ENCODE measurements at regions not wholly inside any gene's neighbourhood (a gene's known extent, or its start where the extent isn't known, plus 50 kb on each side); places are given as distances from the start of the nearest gene placed in this dataset.

DNA sequence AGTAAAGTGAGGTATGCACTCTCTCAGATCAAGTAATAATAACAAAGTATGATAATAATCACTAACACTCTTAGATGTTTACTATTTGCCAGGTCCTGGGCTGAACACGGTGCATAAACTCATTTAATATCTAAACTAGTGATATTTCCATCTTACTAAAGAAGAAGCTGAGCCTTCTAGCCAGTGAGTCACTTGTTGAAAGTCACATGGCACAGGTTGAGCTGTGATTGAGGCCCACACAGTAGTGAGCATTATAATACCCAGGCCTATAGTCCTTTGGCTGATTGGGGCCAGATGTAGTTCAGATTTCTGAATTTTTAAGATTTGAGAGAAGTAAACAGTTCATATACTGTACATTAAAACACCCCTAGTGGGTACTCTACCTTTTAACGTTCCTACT lies 93.2 kb upstream of the CCDC80 start:
- TF ChIP-seq, protein P1, sequence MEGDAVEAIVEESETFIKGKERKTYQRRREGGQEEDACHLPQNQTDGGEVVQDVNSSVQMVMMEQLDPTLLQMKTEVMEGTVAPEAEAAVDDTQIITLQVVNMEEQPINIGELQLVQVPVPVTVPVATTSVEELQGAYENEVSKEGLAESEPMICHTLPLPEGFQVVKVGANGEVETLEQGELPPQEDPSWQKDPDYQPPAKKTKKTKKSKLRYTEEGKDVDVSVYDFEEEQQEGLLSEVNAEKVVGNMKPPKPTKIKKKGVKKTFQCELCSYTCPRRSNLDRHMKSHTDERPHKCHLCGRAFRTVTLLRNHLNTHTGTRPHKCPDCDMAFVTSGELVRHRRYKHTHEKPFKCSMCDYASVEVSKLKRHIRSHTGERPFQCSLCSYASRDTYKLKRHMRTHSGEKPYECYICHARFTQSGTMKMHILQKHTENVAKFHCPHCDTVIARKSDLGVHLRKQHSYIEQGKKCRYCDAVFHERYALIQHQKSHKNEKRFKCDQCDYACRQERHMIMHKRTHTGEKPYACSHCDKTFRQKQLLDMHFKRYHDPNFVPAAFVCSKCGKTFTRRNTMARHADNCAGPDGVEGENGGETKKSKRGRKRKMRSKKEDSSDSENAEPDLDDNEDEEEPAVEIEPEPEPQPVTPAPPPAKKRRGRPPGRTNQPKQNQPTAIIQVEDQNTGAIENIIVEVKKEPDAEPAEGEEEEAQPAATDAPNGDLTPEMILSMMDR (IDR thresholded peaks at IDR 0.05) = no peak
- TF ChIP-seq POLR2A (IDR thresholded peaks at IDR 0.05; ENCODE audit: low read depth) (no peak), POLR2AphosphoS5 (IDR thresholded peaks at IDR 0.05) (no peak), EP300 (IDR thresholded peaks at IDR 0.05) (no peak)
- no peak for DNase-seq (ENCODE audit: extremely low spot score)
- no peak overlapping the region for H3K4me3 ChIP-seq
- no peaks in the 10 kb centered on the region for H3K36me3 ChIP-seq
- no peaks in the 10 kb centered on the region for H3K27me3 ChIP-seq
- no peak overlapping the region for H3K27ac ChIP-seq (replicated peaks in 1 of 4)
- H3K9me3 ChIP-seq = no peaks in the 10 kb centered on the region
- intact Hi-C loops (cut with DNase I) = loop anchor here (2.0 to 10.0 kb wide), 2 partner anchors 149 to 245 kb away; no protein-coding TSS in a partner anchor
- no peaks in the 10 kb centered on the region for H3K4me1 ChIP-seq
- WGBS = 68% methylated on average over 2 of the region's 2 CpGs

DNA sequence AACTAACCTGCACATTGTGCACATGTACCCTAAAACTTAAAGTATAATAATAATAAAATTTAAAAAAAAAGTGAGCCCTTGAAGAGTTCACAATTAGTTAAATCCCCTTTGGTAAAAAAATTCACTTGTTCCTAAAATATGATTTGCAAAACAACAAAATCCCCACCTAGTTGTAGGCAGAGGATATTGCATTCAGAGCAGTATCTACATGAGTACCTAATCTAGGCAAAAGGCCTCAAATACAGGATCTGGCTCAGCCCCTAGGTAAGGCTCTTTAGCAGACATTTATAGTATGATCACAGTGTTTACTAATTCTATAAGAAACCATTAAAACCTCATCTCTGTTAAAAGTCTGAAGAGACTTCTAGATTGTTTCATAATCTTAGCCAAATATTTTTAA lies 89.3 kb upstream of the CCDC80 start:
- Histone ChIP-seq H3K9me3 (no peaks in the 10 kb centered on the region), H3K27ac (replicated peaks in 1 of 4) (no peak overlapping the region), H3K36me3 (no peaks in the 10 kb centered on the region), H3K4me3 (no peak overlapping the region), H3K27me3 (no peaks in the 10 kb centered on the region), H3K4me1 (no peaks in the 10 kb centered on the region)
- intact Hi-C loops (cut with DNase I) = loop anchor here (10.0 kb wide), 1 partner anchor 145 kb away; no protein-coding TSS in a partner anchor
- no peak for DNase-seq (ENCODE audit: extremely low spot score)
- no peak for TF ChIP-seq POLR2AphosphoS5 (IDR thresholded peaks at IDR 0.05)
- no peak for TF ChIP-seq EP300 (IDR thresholded peaks at IDR 0.05)
- TF ChIP-seq, protein P1 (IDR thresholded peaks at IDR 0.05) = no peak
- TF ChIP-seq POLR2A (IDR thresholded peaks at IDR 0.05; ENCODE audit: low read depth) = no peak

DNA sequence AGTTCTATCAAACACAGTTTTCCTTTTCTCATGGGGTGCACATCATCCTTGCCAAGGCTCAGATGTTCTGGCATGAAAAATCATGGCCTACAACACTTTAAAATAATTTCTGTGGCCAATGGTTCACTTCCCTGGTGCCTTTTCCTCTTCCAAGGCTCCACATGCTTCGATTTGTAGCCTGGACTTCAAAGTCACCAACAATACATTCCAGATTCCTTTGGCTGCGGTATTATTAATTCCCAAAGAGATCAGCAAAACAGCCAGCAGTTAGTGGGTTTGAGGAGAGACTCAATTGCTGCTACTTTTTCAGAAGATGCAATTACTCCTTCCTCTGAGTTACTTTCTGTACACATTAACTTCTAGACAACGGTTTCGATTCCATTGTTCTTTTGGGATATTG lies 80.3 kb upstream of the CCDC80 start:
- Histone ChIP-seq H3K36me3 (no peaks in the 10 kb centered on the region), H3K4me1 (no peaks in the 10 kb centered on the region), H3K4me3 (no peak overlapping the region), H3K9me3 (no peaks in the 10 kb centered on the region), H3K27me3 (no peaks in the 10 kb centered on the region), H3K27ac (replicated peaks in 1 of 4) (no peak overlapping the region)
- DNase-seq (ENCODE audit: extremely low spot score) = no peak
- TF ChIP-seq POLR2AphosphoS5 (IDR thresholded peaks at IDR 0.05) (no peak), EP300 (IDR thresholded peaks at IDR 0.05) (no peak), POLR2A (IDR thresholded peaks at IDR 0.05; ENCODE audit: low read depth) (no peak)
- TF ChIP-seq, protein P1 (IDR thresholded peaks at IDR 0.05) = no peak
- intact Hi-C loops (cut with DNase I) = no loop called here
- 80% methylated on average over 4 of the region's 4 CpGs for WGBS

DNA sequence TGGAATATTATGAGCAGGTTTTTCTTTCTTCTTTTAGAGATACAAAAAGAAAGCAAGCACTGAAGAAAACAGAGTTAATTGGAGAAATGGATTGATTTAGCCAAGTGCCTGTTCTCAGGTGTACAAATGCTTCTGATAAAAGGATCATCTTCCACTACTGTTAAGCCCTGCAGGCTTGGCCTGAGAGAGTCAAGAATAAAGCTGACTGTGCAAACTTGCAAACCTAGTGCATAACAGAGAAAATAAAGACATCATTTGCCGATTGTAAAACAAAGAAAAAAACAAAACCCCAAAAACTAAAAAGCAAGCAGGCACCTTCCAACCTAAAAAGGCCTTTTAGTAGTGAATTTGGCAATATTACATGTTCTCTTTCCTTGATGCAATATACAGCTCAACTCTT lies 78.0 kb upstream of the CCDC80 start:
- WGBS = 77% methylated on average over 1 of the region's 1 CpG
- Histone ChIP-seq H3K4me1 (no peaks in the 10 kb centered on the region), H3K36me3 (no peaks in the 10 kb centered on the region), H3K27ac (replicated peaks in 1 of 4) (no peak overlapping the region), H3K9me3 (no peaks in the 10 kb centered on the region), H3K4me3 (no peak overlapping the region), H3K27me3 (no peaks in the 10 kb centered on the region)
- no peak for DNase-seq (ENCODE audit: extremely low spot score)
- intact Hi-C loops (cut with DNase I) = no loop called here
- TF ChIP-seq EP300 (IDR thresholded peaks at IDR 0.05) (no peak), POLR2A (IDR thresholded peaks at IDR 0.05; ENCODE audit: low read depth) (no peak), POLR2AphosphoS5 (IDR thresholded peaks at IDR 0.05) (no peak)
- TF ChIP-seq, protein P1 (IDR thresholded peaks at IDR 0.05) = no peak

DNA sequence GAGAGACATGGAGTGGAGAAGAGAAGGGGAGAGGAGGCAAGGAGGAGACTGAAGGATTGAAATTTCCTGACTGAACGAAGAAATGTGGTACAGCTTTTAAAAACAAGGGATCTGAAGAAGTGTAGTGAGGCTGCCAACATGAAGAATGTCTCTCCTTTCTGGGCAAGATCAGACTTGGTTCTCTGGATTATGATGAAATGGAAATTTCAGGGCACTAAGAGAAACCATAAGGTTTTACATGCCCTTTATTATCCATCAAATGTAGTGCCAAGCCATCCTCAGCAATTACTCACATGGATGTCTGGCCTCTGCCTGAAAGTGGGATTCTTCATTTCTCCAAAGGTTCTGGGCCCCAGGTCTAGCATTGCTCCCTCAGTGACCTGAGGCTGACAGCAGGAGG lies 77.6 kb upstream of the CCDC80 start:
- Histone ChIP-seq H3K27ac (replicated peaks in 1 of 4) (no peak overlapping the region), H3K36me3 (no peaks in the 10 kb centered on the region), H3K9me3 (no peaks in the 10 kb centered on the region), H3K27me3 (no peaks in the 10 kb centered on the region), H3K4me3 (no peak overlapping the region), H3K4me1 (no peaks in the 10 kb centered on the region)
- 50% methylated on average over 1 of the region's 1 CpG for WGBS
- no peak for DNase-seq (ENCODE audit: extremely low spot score)
- intact Hi-C loops (cut with DNase I) = no loop called here
- TF ChIP-seq POLR2A (IDR thresholded peaks at IDR 0.05; ENCODE audit: low read depth) (no peak), EP300 (IDR thresholded peaks at IDR 0.05) (no peak), POLR2AphosphoS5 (IDR thresholded peaks at IDR 0.05) (no peak)
- TF ChIP-seq, protein P1 (IDR thresholded peaks at IDR 0.05) = no peak
